Fibroblast of skin of right quadriceps (primary cell): ENCODE measurements at regions not wholly inside any gene's neighbourhood (a gene's known extent, or its start where the extent isn't known, plus 50 kb on each side); places are given as distances from the start of the nearest gene placed in this dataset.
"Not testable (repeated sequence)": the region's sequence is repeated elsewhere in the genome, so short reads cannot be mapped to it uniquely, and the experiment has no call there.

Experiments used
- DNase-seq: peaks from one replicate; pipeline ENCODE4 v3.0.0-alpha.2; 2013

GRCh38 chr14:71399057-71399487, 491.8 kb downstream of the PCNX1 start:
- DNase-seq, result no peak

- DNase-seq, result peak; percentile 22
These were observed 493.6 kb downstream of the PCNX1 start for GRCh38 chr14:71400871-71401321.

- DNase-seq, result not testable (repeated sequence)
These were observed 495.2 kb downstream of the PCNX1 start for GRCh38 chr14:71402415-71402814.

- DNase-seq, result peak; percentile 15
These were observed 496.4 kb downstream of the PCNX1 start for GRCh38 chr14:71403656-71404055.

- DNase-seq, result no peak
These were observed 498.4 kb downstream of the PCNX1 start for GRCh38 chr14:71405676-71406075.

GRCh38 chr14:71408362-71409030, 501.2 kb downstream of the PCNX1 start:
- DNase-seq, result no peak

GRCh38 chr14:71410578-71411284, 503.5 kb downstream of the PCNX1 start:
- DNase-seq, result peak; percentile 5

- DNase-seq, result no peak
These were observed 504.0 kb downstream of the PCNX1 start for GRCh38 chr14:71411285-71411595.

- peak; percentile 23 for DNase-seq
These were observed 504.5 kb downstream of the PCNX1 start for GRCh38 chr14:71411738-71412137.

- DNase-seq, result peak; percentile 48
These were observed 507.6 kb downstream of the PCNX1 start for GRCh38 chr14:71414631-71415403.

GRCh38 chr14:71415404-71415690, 508.1 kb downstream of the PCNX1 start:
- peak; percentile 61 for DNase-seq

- no peak for DNase-seq
These were observed 509.1 kb downstream of the PCNX1 start for GRCh38 chr14:71416392-71416791.

- DNase-seq, result peak; percentile 78
These were observed 511.4 kb downstream of the PCNX1 start for GRCh38 chr14:71418532-71419245.

GRCh38 chr14:71423481-71423880, 508.7 kb upstream of the RGS6 start:
- no peak for DNase-seq

GRCh38 chr14:71424941-71425340, 507.3 kb upstream of the RGS6 start:
- DNase-seq, result no peak

GRCh38 chr14:71426001-71426400, 506.2 kb upstream of the RGS6 start:
- no peak for DNase-seq

- no peak for DNase-seq
These were observed 502.3 kb upstream of the RGS6 start for GRCh38 chr14:71429902-71430301.

GRCh38 chr14:71430321-71430677, 501.9 kb upstream of the RGS6 start:
- DNase-seq, result no peak

- no peak for DNase-seq
These were observed 501.4 kb upstream of the RGS6 start for GRCh38 chr14:71430678-71431376.

GRCh38 chr14:71432334-71433110, 499.7 kb upstream of the RGS6 start:
- DNase-seq, result no peak

GRCh38 chr14:71433303-71433702, 498.9 kb upstream of the RGS6 start:
- no peak for DNase-seq

GRCh38 chr14:71435641-71436040, 496.6 kb upstream of the RGS6 start:
- DNase-seq, result not testable (repeated sequence)
